ENCODE measurements at regions not wholly inside any gene's neighbourhood (a gene's known extent, or its start where the extent isn't known, plus 50 kb on each side); places are given as distances from the start of the nearest gene placed in this dataset.

DNA sequence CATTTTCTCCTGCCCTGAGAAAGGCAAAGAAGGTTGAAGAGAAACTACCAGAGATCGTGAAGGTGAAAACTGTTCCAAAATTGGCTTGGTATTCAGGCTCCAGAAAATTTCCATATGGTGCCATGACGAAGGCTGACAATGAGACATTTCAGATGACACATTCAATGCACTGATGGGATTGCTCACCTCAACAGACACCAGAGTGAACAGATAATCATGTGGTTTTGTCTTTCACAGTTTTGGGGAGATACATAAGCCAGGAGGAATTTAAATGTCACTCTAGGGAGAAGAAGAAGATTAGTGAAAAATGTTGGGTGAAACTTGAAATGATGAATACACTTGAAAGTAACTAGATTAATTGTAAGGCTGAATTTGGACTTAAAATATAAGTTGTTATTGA lies 339.7 kb upstream of the EPHA3 start:
- no peak for TF ChIP-seq POLR2A (IDR thresholded peaks at IDR 0.05)
- TF ChIP-seq, protein P1, sequence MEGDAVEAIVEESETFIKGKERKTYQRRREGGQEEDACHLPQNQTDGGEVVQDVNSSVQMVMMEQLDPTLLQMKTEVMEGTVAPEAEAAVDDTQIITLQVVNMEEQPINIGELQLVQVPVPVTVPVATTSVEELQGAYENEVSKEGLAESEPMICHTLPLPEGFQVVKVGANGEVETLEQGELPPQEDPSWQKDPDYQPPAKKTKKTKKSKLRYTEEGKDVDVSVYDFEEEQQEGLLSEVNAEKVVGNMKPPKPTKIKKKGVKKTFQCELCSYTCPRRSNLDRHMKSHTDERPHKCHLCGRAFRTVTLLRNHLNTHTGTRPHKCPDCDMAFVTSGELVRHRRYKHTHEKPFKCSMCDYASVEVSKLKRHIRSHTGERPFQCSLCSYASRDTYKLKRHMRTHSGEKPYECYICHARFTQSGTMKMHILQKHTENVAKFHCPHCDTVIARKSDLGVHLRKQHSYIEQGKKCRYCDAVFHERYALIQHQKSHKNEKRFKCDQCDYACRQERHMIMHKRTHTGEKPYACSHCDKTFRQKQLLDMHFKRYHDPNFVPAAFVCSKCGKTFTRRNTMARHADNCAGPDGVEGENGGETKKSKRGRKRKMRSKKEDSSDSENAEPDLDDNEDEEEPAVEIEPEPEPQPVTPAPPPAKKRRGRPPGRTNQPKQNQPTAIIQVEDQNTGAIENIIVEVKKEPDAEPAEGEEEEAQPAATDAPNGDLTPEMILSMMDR (IDR thresholded peaks at IDR 0.05 in 4 of 5, conservative IDR thresholded peaks at IDR 0.05 in 1 of 5): no peak
